Upper lobe of left lung (tissue), 6 donors: ENCODE measurements at regions not wholly inside any gene's neighbourhood (a gene's known extent, or its start where the extent isn't known, plus 50 kb on each side); places are given as distances from the start of the nearest gene placed in this dataset.
"Not testable (repeated sequence)": the region's sequence is repeated elsewhere in the genome, so short reads cannot be mapped to it uniquely, and the experiment has no call there.

Experiments
- ATAC-seq, 2 donors: fragments of 200-7000 bp; cut with Tn5 transposase; one replicate each; pipeline ENCODE4 v1.9.1; 2022; ENCODE audit warnings: mild to moderate bottlenecking in 2 of 2, moderate library complexity in 2 of 2; ENCODE audit not compliant: low FRiP score in 2 of 2
- DNase-seq, 2 donors: peaks; one replicate each; pipeline ENCODE4 v3.0.0-alpha.2; 2019 to 2020
- H3K27ac ChIP-seq, 4 donors: fragments of 200-600 bp; sonication (generic); one replicate each; pipeline ENCODE4 v1.5.1; 2016 to 2019
- H3K27me3 ChIP-seq, 4 donors: fragments of 200-600 bp; sonication (generic); one replicate each; pipeline ENCODE4 v1.5.1; 2017 to 2019
- H3K36me3 ChIP-seq, 4 donors: fragments of 200-600 bp; sonication (generic); one replicate each; pipeline ENCODE4 v1.5.1; 2016 to 2019
- H3K4me1 ChIP-seq, 4 donors: fragments of 200-600 bp; sonication (generic); one replicate each; pipeline ENCODE4 v1.5.1; 2018 to 2019
- H3K4me3 ChIP-seq, 4 donors: fragments of 200-600 bp; sonication (generic); one replicate each; pipeline ENCODE4 v1.5.1; 2017 to 2019; ENCODE audit warnings: mild to moderate bottlenecking in 2 of 4, moderate library complexity in 1 of 4
- H3K9me3 ChIP-seq, 4 donors: fragments of 200-600 bp; sonication (generic); one replicate each; pipeline ENCODE4 v1.5.1; 2018 to 2019
- EP300 ChIP-seq, 4 donors: sonication (generic); formaldehyde crosslinking; IDR thresholded peaks; one replicate each; pipeline ENCODE4 v1.5.1; 2017; ENCODE audit warnings: antibody characterized with exemption in 4 of 4, control low read depth in 2 of 4
- POLR2A ChIP-seq, 4 donors: fragments of 450-650 bp; IDR thresholded peaks; one replicate each; pipeline ENCODE4 v1.5.1; 2016 to 2017; ENCODE audit warnings: antibody characterized with exemption in 4 of 4, mild to moderate bottlenecking in 2 of 4
- POLR2AphosphoS5 ChIP-seq, 2 donors: sonication (generic); formaldehyde crosslinking; IDR thresholded peaks; one replicate each; pipeline ENCODE4 v1.5.1; 2017; ENCODE audit warnings: antibody characterized with exemption in 2 of 2
- WGBS, 2 donors: methylation state at CpG; one replicate each; pipeline ENCODE4 v1.1.5; 2017 to 2018; 5-methylcytosine and 5-hydroxymethylcytosine counted together
- TF ChIP-seq, protein P1 (sequence below), 6 experiments: fragments of 450-650 bp in 4 of 6; fragments of 200-600 bp in 2 of 6; sonication (generic) in 2 of 6; IDR thresholded peaks; one replicate each; pipeline ENCODE4 v1.5.1; 2016 to 2019; ENCODE audit warnings: antibody characterized with exemption in 6 of 6
- donor health status: DM: no; HTN: no; CAD: no; lungs with moderate emphysema.
- donor health status: DM: no; HTN: yes; CAD: no; lungs with severe emphysema.

DNA sequence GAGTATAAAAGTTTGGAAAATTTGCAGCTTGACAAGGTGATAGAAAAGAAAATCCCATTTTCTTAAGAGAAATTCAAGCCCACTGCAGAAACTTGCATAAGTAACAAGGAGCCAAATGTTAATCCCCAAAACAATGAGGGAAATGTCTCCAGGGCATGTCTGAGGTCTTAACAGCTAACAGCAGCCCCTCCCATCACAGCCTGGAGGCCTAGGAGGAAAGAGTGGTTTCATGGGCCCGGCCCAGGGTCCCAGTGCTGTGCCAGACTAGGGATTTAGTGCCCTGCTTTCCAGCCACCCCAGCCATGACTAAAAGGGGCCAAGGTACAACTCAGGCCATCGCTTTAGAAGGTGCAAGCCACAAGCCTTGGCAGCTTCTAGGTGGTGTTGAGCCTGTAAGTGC is 123.7 kb upstream of the TRPC6 start:
- ATAC-seq (no peak), DNase-seq (no peak)
- no peaks in the 10 kb centered on the region for H3K36me3 ChIP-seq
- no peaks in the 10 kb centered on the region for H3K4me1 ChIP-seq
- WGBS, 2 donors: 57 to 83% methylated on average over 1 to 2 of the region's 2 CpGs
- TF ChIP-seq POLR2A (IDR thresholded peaks at IDR 0.05) (no peak), POLR2AphosphoS5 (IDR thresholded peaks at IDR 0.05) (no peak), EP300 (IDR thresholded peaks at IDR 0.05) (no peak)
- TF ChIP-seq, protein P1, sequence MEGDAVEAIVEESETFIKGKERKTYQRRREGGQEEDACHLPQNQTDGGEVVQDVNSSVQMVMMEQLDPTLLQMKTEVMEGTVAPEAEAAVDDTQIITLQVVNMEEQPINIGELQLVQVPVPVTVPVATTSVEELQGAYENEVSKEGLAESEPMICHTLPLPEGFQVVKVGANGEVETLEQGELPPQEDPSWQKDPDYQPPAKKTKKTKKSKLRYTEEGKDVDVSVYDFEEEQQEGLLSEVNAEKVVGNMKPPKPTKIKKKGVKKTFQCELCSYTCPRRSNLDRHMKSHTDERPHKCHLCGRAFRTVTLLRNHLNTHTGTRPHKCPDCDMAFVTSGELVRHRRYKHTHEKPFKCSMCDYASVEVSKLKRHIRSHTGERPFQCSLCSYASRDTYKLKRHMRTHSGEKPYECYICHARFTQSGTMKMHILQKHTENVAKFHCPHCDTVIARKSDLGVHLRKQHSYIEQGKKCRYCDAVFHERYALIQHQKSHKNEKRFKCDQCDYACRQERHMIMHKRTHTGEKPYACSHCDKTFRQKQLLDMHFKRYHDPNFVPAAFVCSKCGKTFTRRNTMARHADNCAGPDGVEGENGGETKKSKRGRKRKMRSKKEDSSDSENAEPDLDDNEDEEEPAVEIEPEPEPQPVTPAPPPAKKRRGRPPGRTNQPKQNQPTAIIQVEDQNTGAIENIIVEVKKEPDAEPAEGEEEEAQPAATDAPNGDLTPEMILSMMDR (IDR thresholded peaks at IDR 0.05): no peak
- no peaks in the 10 kb centered on the region for H3K9me3 ChIP-seq
- no peak overlapping the region for H3K27ac ChIP-seq
- no peak overlapping the region for H3K4me3 ChIP-seq
- no peaks in the 10 kb centered on the region for H3K27me3 ChIP-seq

DNA sequence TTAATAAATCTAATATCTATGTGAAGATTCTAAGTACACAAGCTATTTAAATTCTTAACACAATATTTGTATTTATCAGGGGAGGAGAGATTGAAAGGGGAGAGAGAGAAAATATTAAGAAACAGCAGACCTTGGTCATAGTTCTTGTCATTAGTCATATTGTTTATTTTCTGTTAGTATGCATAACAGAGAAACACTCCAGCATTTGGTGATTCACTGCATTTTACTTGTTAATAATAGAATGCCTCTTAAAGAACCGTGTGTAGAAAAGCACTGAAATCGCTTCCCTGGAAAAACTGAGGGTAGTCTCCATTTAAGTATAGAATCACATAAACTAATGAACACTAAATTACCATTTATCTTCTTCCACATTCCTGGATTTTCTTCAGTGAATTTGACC is 122.7 kb upstream of the TRPC6 start:
- DNase-seq (no peak), ATAC-seq (no peak)
- WGBS, 2 donors: 70 to 71% methylated on average over 2 of the region's 2 CpGs
- H3K4me3 ChIP-seq: no peak overlapping the region
- H3K27me3 ChIP-seq: no peaks in the 10 kb centered on the region
- no peaks in the 10 kb centered on the region for H3K9me3 ChIP-seq
- no peaks in the 10 kb centered on the region for H3K4me1 ChIP-seq
- H3K36me3 ChIP-seq: no peaks in the 10 kb centered on the region
- TF ChIP-seq POLR2A (IDR thresholded peaks at IDR 0.05) (no peak), POLR2AphosphoS5 (IDR thresholded peaks at IDR 0.05) (no peak), EP300 (IDR thresholded peaks at IDR 0.05) (no peak)
- TF ChIP-seq, protein P1 (IDR thresholded peaks at IDR 0.05): no peak
- no peak overlapping the region for H3K27ac ChIP-seq

DNA sequence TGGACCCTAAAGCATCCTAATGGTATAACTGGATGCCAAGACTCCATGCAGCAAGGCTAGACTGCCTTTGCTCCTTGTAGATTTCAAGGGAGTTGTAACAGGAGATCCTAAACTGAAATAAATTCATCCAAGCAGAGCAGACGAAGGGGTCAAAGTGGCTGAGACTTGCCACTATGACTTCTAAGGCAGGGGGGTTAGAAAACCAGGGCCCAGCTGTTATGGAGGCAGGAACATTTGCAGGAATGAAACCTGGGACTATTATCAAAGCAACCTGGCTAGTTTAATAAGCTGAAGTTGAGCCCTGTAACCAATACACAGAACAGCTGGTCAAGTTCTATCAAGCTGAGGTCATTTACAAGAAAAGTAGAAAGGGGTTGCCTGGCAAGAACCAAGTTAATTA is 122.2 kb upstream of the TRPC6 start:
- no peak for DNase-seq
- no peak for ATAC-seq
- Histone ChIP-seq H3K36me3 (no peaks in the 10 kb centered on the region), H3K4me3 (no peak overlapping the region), H3K4me1 (no peaks in the 10 kb centered on the region), H3K27ac (peak overlapping the region in 1 of 4 donors; percentile 27), H3K9me3 (no peaks in the 10 kb centered on the region), H3K27me3 (no peaks in the 10 kb centered on the region)
- 67 to 69% methylated on average over 1 of the region's 1 CpG for WGBS, 2 donors
- TF ChIP-seq EP300 (IDR thresholded peaks at IDR 0.05) (no peak), POLR2A (IDR thresholded peaks at IDR 0.05) (no peak), POLR2AphosphoS5 (IDR thresholded peaks at IDR 0.05) (no peak)
- TF ChIP-seq, protein P1 (IDR thresholded peaks at IDR 0.05): no peak

DNA sequence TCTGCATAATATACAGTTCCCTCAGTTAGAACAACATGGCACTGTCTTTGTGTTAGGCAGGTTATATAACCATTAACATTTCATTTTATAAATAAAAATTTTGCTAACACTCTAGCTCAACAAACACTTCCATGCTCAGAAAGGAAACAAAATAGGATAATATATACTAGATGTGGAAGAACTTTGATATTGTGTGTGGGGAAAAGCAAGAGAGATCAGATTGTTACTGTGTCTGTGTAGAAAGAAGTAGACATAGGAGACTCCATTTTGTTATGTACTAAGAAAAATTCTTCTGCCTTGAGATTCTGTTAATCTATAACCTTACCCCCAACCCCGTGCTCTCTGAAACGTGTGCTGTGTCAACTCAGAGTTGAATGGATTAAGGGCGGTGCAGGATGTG is 111.1 kb upstream of the TRPC6 start:
- DNase-seq, H3K9me3 ChIP-seq, H3K36me3 ChIP-seq, H3K4me3 ChIP-seq, H3K27me3 ChIP-seq, ATAC-seq, H3K27ac ChIP-seq, H3K4me1 ChIP-seq: not testable (repeated sequence)
- WGBS, 2 donors: no CpG with 5 or more reads among the region's 3 CpGs

DNA sequence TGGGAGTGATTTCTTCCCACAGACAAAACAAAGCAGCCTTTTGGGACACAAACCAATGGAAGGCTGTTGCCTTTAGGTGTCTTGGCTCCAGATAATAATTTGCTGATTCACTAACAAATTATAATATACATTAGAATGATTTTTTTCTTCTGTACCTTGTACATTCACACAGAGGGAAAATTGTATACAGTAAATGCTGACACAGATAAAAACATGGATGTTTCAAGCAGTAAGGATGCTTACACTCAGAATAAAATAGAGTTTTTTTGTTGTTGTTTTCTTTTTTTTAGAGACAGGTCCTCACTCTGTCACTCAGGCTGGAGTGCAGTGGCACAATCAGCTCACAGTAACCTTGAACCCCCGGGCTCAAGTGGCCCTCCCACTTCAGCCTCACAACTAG is 109.2 kb upstream of the TRPC6 start:
- no peak for TF ChIP-seq POLR2AphosphoS5 (IDR thresholded peaks at IDR 0.05)
- TF ChIP-seq, protein P1 (IDR thresholded peaks at IDR 0.05): no peak
- TF ChIP-seq POLR2A (IDR thresholded peaks at IDR 0.05): no peak
- TF ChIP-seq EP300 (IDR thresholded peaks at IDR 0.05): no peak
- DNase-seq (no peak), ATAC-seq (no peak)
- 63 to 77% methylated on average over 1 of the region's 1 CpG for WGBS, 2 donors
- Histone ChIP-seq H3K27ac (no peak overlapping the region), H3K9me3 (no peaks in the 10 kb centered on the region), H3K27me3 (no peaks in the 10 kb centered on the region), H3K4me3 (no peak overlapping the region), H3K4me1 (no peaks in the 10 kb centered on the region), H3K36me3 (no peaks in the 10 kb centered on the region)
